ENCODE measurements at regions not wholly inside any gene's neighbourhood (a gene's known extent, or its start where the extent isn't known, plus 50 kb on each side); places are given as distances from the start of the nearest gene placed in this dataset.

- DNase-seq: no peak
These were observed 317.8 kb downstream of the MIAT start for GRCh38 chr22:26974914-26975803.

DNA sequence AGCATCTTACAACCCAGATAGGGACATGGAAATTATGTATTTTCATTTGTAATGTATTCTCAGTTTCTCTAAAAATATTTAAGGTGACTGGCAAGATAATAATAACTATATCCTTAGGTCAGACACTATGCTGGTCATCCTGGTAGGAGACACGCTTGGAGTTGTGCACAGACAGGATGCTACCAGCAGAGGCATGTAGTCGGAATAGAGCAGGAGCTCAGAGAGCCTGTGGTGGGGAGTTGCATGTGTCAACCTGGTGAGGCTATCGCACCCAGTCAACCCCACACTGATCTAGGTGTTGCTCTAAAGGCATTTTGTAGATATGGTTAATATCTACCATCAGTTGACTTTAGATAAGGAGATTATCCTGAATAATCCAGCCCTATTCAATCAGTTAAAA, 318.5 kb downstream of the MIAT start:
- no peak for DNase-seq

- DNase-seq: no peak
These were observed 320.5 kb downstream of the MIAT start for GRCh38 chr22:26977741-26978376.

- no peak for DNase-seq
These were observed 321.9 kb downstream of the MIAT start for GRCh38 chr22:26979294-26979693.

- DNase-seq: no peak
These were observed 323.7 kb downstream of the MIAT start for GRCh38 chr22:26981111-26981510.

DNA sequence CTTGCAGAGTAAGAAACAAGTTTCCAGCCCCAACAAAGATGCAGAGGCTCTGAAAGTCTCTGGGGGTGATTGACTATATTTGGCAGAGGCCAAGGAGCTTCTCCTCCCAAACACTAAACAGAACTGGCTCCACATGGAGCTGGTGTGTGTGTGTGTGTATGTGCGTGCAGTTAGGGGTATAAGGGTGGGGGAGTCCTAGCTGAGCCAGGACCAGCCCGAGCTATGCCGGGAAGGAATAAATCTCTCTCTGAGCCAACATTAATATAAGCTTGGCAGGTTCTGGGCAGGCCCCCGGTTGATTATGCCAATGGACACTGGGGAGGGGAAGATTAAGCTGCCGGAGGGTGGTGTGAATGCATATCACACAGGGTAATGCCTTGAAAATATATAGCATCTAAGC, 324.2 kb downstream of the MIAT start:
- DNase-seq: no peak

DNA sequence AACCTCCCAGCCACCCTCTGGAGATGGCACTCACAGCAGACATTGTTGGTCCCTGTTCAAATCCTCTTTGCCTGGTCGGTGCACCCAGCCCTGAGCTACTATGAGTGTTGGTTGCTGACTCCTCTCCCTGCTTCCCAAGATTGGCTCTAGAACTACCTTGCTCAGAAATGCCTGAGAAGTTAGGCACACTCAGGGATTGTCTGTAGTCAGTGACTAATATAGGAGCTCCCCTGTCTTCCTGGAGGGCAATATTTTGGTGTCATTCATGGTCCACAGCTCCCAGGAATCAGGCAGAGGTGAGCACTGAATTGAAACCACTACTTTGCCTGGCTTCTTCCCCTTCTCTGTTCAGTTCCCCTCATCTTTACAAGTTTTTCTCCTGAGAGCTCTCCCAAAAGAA, 325.9 kb downstream of the MIAT start:
- DNase-seq: no peak

- no peak for DNase-seq
These were observed 327.8 kb downstream of the MIAT start for GRCh38 chr22:26985206-26985605.

- DNase-seq: no peak
These were observed 328.8 kb downstream of the MIAT start for GRCh38 chr22:26985931-26986782.

- DNase-seq: no peak
These were observed 329.5 kb downstream of the MIAT start for GRCh38 chr22:26986884-26987283.

DNA sequence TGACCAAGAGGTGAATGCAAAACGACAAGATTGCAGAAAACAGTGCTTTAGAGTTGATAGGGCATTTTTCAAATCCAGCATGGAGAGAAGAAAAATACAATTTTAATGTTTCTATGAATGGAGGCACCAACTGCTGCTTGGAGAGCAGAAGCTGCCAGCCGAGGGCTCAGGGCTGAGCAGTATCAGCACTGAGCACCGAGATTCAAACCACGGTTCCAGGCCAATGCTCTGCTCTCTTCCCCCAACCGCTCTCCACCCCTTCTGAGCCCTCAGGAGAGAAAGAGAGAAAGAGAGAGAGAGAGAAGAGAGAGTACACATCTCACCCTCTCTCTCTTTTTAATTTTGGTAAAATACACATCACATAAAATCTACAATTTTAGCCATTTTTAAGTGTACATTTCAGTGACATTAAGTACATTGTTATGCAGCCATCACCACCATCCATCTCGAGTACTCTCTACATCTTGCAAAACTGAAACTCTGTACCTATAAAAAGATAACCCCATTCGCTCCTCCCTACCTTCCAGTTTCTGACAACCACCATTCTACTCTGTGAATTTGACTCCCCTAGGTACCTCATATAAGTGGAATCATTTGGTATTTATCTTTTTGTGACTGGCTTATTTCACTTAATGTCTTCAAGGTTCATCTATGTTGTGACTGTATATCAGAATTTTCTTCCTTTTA, 333.3 kb downstream of the MIAT start:
- no peak for DNase-seq

GRCh38 chr22:26992556-26992955, 335.2 kb downstream of the MIAT start:
- no peak for DNase-seq

GRCh38 chr22:26993886-26994285, 336.5 kb downstream of the MIAT start:
- no peak for DNase-seq

DNA sequence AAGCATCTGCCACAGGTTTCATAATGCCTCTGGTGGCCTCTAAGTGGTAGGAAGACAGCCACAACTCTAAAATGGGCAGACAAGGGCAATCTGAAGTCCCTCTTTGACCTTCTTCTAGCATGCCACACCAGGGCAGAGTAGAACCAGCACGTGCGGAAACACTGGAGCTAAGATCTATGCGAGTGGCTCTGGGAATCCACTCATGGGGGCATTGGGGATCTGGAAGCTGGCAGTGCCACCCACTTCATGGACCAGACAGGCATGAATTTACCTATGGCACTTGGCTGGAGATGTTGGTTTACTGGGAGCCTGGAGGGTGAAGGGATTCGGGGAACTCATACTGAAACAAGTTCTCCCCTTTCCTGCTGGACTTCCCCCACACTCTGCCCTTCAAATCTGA, 337.4 kb downstream of the MIAT start:
- no peak for DNase-seq

GRCh38 chr22:26995235-26995634, 337.8 kb downstream of the MIAT start:
- DNase-seq: no peak

DNA sequence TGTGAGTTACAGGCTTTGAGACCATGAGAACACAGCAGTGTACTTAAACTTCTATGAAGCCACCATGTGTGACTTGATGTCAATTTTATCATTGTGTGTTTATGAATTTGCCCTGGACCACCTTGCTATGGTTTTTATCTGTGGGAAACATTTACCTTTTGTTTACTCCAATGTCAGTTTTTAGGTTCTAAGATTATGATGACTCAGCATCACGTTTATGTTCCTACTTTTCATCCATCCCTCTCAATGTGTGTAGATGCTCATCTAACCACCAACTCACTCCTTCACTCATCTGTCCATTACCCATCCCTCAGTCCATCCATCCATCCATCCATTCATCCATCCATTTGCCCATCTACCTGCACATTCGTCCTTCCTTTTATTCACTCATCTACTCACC, 338.8 kb downstream of the MIAT start:
- DNase-seq: no peak

DNA sequence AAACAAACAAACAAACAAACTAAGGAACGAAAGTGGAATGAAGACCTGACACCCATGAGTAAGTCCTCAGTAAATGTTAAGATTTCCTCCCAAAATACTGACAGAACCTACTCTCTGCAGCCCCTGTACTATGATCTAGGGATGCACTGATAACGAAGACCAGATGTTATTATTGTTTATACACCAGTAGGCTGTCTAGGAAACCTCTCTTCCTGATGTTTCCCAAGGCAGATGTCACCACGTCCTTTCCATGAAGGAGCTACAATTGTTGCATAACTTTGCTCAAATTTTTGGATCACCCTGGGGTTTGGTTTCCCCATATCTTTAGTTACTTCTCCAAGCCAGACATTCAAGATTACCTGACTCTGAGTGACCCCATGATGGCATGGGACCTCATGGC, 340.7 kb downstream of the MIAT start:
- DNase-seq: no peak

DNA sequence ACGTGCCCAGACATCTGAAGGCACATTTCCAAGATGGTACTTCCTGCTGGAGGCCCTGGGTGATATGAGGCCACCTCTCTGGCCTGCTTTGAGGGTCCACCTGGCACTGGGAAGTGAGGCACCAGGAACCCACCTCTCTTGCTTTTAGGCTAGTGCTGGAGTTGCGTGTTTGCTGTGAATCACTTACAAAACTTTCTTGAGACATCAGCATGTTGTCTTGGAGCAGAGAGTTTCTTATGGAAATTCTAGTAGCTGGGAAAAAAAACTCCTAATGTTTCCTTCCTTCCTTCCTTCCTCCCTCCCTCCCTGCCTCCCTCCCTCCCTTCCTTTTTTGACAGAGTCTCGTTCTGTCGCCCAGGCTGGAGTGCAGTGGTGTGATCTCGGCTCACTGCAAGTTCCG, 341.3 kb downstream of the MIAT start:
- DNase-seq: no peak

- no peak for DNase-seq
These were observed 345.9 kb downstream of the MIAT start for GRCh38 chr22:27003297-27003696.

GRCh38 chr22:27004434-27004833, 347.0 kb downstream of the MIAT start:
- no peak for DNase-seq

GRCh38 chr22:27008454-27008853, 351.1 kb downstream of the MIAT start:
- no peak for DNase-seq

DNA sequence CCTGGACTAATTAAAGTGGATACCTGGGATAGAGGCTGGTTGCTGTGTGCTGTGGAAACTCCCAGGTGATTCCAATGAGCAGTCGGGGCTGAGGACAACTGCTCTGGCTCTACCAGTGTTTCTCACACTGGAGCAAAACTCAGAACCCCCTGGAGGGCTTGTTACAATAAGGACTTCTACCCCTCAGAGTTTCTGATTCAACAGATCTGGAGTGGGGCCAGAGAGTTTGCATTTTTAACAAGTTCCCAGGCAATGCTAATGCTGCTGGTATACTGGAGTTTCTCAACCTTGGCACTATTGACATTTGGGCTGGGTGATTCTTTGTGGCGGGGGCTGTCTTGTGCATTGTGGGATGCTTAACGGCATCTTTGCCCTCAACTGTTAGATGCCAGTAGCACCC, 353.7 kb downstream of the MIAT start:
- DNase-seq: no peak

- DNase-seq: no peak
These were observed 354.3 kb downstream of the MIAT start for GRCh38 chr22:27011717-27012116.
